ENCODE measurements at regions not wholly inside any gene's neighbourhood (a gene's known extent, or its start where the extent isn't known, plus 50 kb on each side); places are given as distances from the start of the nearest gene placed in this dataset.

- no TSS peak for BruUV-seq (replicated peaks)
Measured at GRCh38 chr12:92627511-92627910, 75.3 kb upstream of the PLEKHG7 start.

GRCh38 chr12:92625639-92626310 lies 77.0 kb upstream of the PLEKHG7 start:
- H2AFZ ChIP-seq (ENCODE audit: low read length) = no peak overlapping the region
- no peak overlapping the region for H3K4me3 ChIP-seq (ENCODE audit: low read length)
- no peak overlapping the region for H3K27ac ChIP-seq (ENCODE audit: low read length)
- ChIA-PET CTCF (no interaction called here), POLR2A (ENCODE audit: unreplicated experiment) (no interaction called here)
- no peaks in the 10 kb centered on the region for H3K79me2 ChIP-seq (ENCODE audit: low read length)
- no peak overlapping the region for H3K4me2 ChIP-seq (ENCODE audit: low read length)
- no TSS peak for BruUV-seq (replicated peaks)
- no peaks in the 10 kb centered on the region for H3K27me3 ChIP-seq (ENCODE audit: low read length)
- H3F3A ChIP-seq (ENCODE audit: low read length, unreplicated experiment) = no peaks in the 10 kb centered on the region
- ATAC-seq (no peak), DNase-seq (no peak)
- intact Hi-C loops (cut with micrococcal nuclease) = no loop called here
- no peaks in the 10 kb centered on the region for H4K20me1 ChIP-seq (ENCODE audit: low read length)
- H3K9me2 ChIP-seq (replicated peaks; ENCODE audit: low read length) = no peaks in the 10 kb centered on the region
- no peak overlapping the region for H3K9ac ChIP-seq (ENCODE audit: low read length)
- H3K36me3 ChIP-seq (ENCODE audit: low read depth, low read length) = no peaks in the 10 kb centered on the region
- TF ChIP-seq EZH2 (IDR thresholded peaks at IDR 0.05; ENCODE audit: low read length, unreplicated experiment) (no peak), EZH2phosphoT487 (IDR thresholded peaks at IDR 0.05; ENCODE audit: borderline replicate concordance, low read length) (no peak)
- no peaks in the 10 kb centered on the region for H3K9me3 ChIP-seq (ENCODE audit: low read length)
- H3K4me1 ChIP-seq (ENCODE audit: insufficient read depth, low read length) = peaks cover 31% of the 10 kb centered on the region

More at GRCh38 chr12:92627511-92627910, 75.3 kb upstream of the PLEKHG7 start:
- intact Hi-C loops (cut with micrococcal nuclease) = no loop called here
- TF ChIP-seq CTCF (conservative IDR thresholded peaks at IDR 0.05; ENCODE audit: low read depth, low read length) (no peak), EZH2 (IDR thresholded peaks at IDR 0.05; ENCODE audit: low read length, unreplicated experiment) (no peak), EZH2phosphoT487 (IDR thresholded peaks at IDR 0.05; ENCODE audit: borderline replicate concordance, low read length) (no peak)
- ATAC-seq (no peak), DNase-seq (no peak)
- H3K27ac ChIP-seq (ENCODE audit: low read length) = no peak overlapping the region
- H3K4me1 ChIP-seq (ENCODE audit: insufficient read depth, low read length) = peaks cover 17% of the 10 kb centered on the region
- no peaks in the 10 kb centered on the region for H3F3A ChIP-seq (ENCODE audit: low read length, unreplicated experiment)
- H3K4me3 ChIP-seq (ENCODE audit: low read length) = no peak overlapping the region
- no peaks in the 10 kb centered on the region for H4K20me1 ChIP-seq (ENCODE audit: low read length)
- H3K9me2 ChIP-seq (replicated peaks; ENCODE audit: low read length) = no peaks in the 10 kb centered on the region
- POLR2A ChIA-PET (ENCODE audit: unreplicated experiment) = no interaction called here
- no peaks in the 10 kb centered on the region for H3K9me3 ChIP-seq (ENCODE audit: low read length)
- H2AFZ ChIP-seq (ENCODE audit: low read length) = no peak overlapping the region
- no peak overlapping the region for H3K9ac ChIP-seq (ENCODE audit: low read length)
- no peaks in the 10 kb centered on the region for H3K27me3 ChIP-seq (ENCODE audit: low read length)
- CTCF ChIA-PET = no interaction called here
- no peaks in the 10 kb centered on the region for H3K36me3 ChIP-seq (ENCODE audit: low read depth, low read length)
- H3K4me2 ChIP-seq (ENCODE audit: low read length) = no peak overlapping the region
- no peaks in the 10 kb centered on the region for H3K79me2 ChIP-seq (ENCODE audit: low read length)

GRCh38 chr12:92624236-92624635 lies 78.6 kb upstream of the PLEKHG7 start:
- BruUV-seq (replicated peaks) = no TSS peak
- ChIA-PET CTCF (interaction anchor here (1.0 kb wide), 1 partner anchor 8 kb away, joined by 3 read pairs; no protein-coding TSS in a partner anchor), POLR2A (ENCODE audit: unreplicated experiment) (no interaction called here)
- intact Hi-C loops (cut with micrococcal nuclease) = no loop called here
- no peaks in the 10 kb centered on the region for H3K79me2 ChIP-seq (ENCODE audit: low read length)
- no peaks in the 10 kb centered on the region for H3K27me3 ChIP-seq (ENCODE audit: low read length)
- TF ChIP-seq EZH2 (IDR thresholded peaks at IDR 0.05; ENCODE audit: low read length, unreplicated experiment) (no peak), CTCF (conservative IDR thresholded peaks at IDR 0.05; ENCODE audit: low read depth, low read length) (no peak), EZH2phosphoT487 (IDR thresholded peaks at IDR 0.05; ENCODE audit: borderline replicate concordance, low read length) (no peak)
- H3K9ac ChIP-seq (ENCODE audit: low read length) = no peak overlapping the region
- no peak overlapping the region for H3K4me3 ChIP-seq (ENCODE audit: low read length)
- no peaks in the 10 kb centered on the region for H3F3A ChIP-seq (ENCODE audit: low read length, unreplicated experiment)
- no peaks in the 10 kb centered on the region for H3K9me2 ChIP-seq (replicated peaks; ENCODE audit: low read length)
- peak; percentile 70 for ATAC-seq
- peak; percentile 79 for DNase-seq
- H3K4me2 ChIP-seq (ENCODE audit: low read length) = peak overlapping the region; percentile 21
- H4K20me1 ChIP-seq (ENCODE audit: low read length) = no peaks in the 10 kb centered on the region
- H3K4me1 ChIP-seq (ENCODE audit: insufficient read depth, low read length) = peaks cover 45% of the 10 kb centered on the region
- no peaks in the 10 kb centered on the region for H3K9me3 ChIP-seq (ENCODE audit: low read length)
- H2AFZ ChIP-seq (ENCODE audit: low read length) = no peak overlapping the region
- no peaks in the 10 kb centered on the region for H3K36me3 ChIP-seq (ENCODE audit: low read depth, low read length)
- peak overlapping the region; percentile 21; the same call in 1 of the 2 replicates for H3K27ac ChIP-seq (ENCODE audit: low read length)
